ENCODE measurements at regions not wholly inside any gene's neighbourhood (a gene's known extent, or its start where the extent isn't known, plus 50 kb on each side); places are given as distances from the start of the nearest gene placed in this dataset.

- Histone ChIP-seq H2BK120ac (ENCODE audit: low read depth, low read length, poor library complexity, severe bottlenecking) (no peak overlapping the region), H2BK20ac (ENCODE audit: low read depth, low read length, poor library complexity, severe bottlenecking) (no peak overlapping the region), H3K79me2 (ENCODE audit: insufficient read depth, low read length) (no peaks in the 10 kb centered on the region), H2AK5ac (ENCODE audit: insufficient read length, low read length) (no peak overlapping the region), H2BK12ac (ENCODE audit: insufficient read length, low read depth, low read length) (no peak overlapping the region), H4K5ac (ENCODE audit: insufficient read length, low read depth, low read length) (no peak overlapping the region), H3K9me3 (ENCODE audit: control insufficient read depth, low read depth, low read length) (no peaks in the 10 kb centered on the region), H2BK5ac (ENCODE audit: insufficient read length, low read length) (no peak overlapping the region), H2BK15ac (ENCODE audit: low read depth, low read length) (no peak overlapping the region), H3K4me2 (ENCODE audit: insufficient read depth, insufficient read length, low read length) (no peak overlapping the region), H3K23ac (ENCODE audit: insufficient read length, low read depth, low read length) (no peak overlapping the region), H3K79me1 (ENCODE audit: insufficient read depth, low read depth, low read length, poor library complexity, severe bottlenecking) (no peaks in the 10 kb centered on the region), H4K8ac (replicated peaks; ENCODE audit: insufficient read length, low read depth, low read length) (no peak overlapping the region), H3K14ac (ENCODE audit: insufficient read depth, low read length) (no peak overlapping the region), H3K23me2 (ENCODE audit: insufficient read length, low read depth, low read length, poor library complexity, severe bottlenecking) (no peaks in the 10 kb centered on the region), H3K27ac (ENCODE audit: insufficient read length, low read depth, low read length) (no peak overlapping the region), H2AFZ (ENCODE audit: low read length) (no peak overlapping the region), H4K20me1 (ENCODE audit: control insufficient read depth, insufficient read depth, insufficient read length) (no peaks in the 10 kb centered on the region), H3K4me1 (ENCODE audit: insufficient read depth, low read length) (no peaks in the 10 kb centered on the region), H3T11ph (ENCODE audit: low read length) (no peak overlapping the region), H3K56ac (ENCODE audit: insufficient read length, low read depth, low read length) (no peak overlapping the region), H3K4ac (ENCODE audit: low read depth, low read length) (no peak overlapping the region), H3K27me3 (ENCODE audit: insufficient read depth, low read length) (no peaks in the 10 kb centered on the region), H4K91ac (ENCODE audit: insufficient read length, low read depth, low read length) (no peak overlapping the region), H3K9ac (ENCODE audit: extremely low read depth, insufficient read length, low read length) (no peak overlapping the region), H3K18ac (ENCODE audit: insufficient read length, low read depth, low read length) (no peak overlapping the region)
- no peak overlapping the region for H3K4me3 Mint-ChIP-seq
- peaks cover 7% of the 10 kb centered on the region for H3K27me3 Mint-ChIP-seq (ENCODE audit: low read depth)
- TF ChIP-seq, protein P1, sequence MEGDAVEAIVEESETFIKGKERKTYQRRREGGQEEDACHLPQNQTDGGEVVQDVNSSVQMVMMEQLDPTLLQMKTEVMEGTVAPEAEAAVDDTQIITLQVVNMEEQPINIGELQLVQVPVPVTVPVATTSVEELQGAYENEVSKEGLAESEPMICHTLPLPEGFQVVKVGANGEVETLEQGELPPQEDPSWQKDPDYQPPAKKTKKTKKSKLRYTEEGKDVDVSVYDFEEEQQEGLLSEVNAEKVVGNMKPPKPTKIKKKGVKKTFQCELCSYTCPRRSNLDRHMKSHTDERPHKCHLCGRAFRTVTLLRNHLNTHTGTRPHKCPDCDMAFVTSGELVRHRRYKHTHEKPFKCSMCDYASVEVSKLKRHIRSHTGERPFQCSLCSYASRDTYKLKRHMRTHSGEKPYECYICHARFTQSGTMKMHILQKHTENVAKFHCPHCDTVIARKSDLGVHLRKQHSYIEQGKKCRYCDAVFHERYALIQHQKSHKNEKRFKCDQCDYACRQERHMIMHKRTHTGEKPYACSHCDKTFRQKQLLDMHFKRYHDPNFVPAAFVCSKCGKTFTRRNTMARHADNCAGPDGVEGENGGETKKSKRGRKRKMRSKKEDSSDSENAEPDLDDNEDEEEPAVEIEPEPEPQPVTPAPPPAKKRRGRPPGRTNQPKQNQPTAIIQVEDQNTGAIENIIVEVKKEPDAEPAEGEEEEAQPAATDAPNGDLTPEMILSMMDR (conservative IDR thresholded peaks at IDR 0.05) = no peak
- no peak for DNase-seq
- H3K9me3 Mint-ChIP-seq = peaks cover 0 to 3% of the 10 kb centered on the region in 2 experiments; a peak in 2 of 5 replicates
- peaks cover 9 to 11% of the 10 kb centered on the region in 2 experiments for H3K4me1 Mint-ChIP-seq
- no peak overlapping the region for H3K27ac Mint-ChIP-seq
- H3K36me3 Mint-ChIP-seq (ENCODE audit: insufficient read depth in 1 of 3, low read depth in 3 of 3) = no peaks in the 10 kb centered on the region
These were observed 100.5 kb upstream of the ELAC2 start for GRCh38 chr17:13118311-13118710.

Data from H9 (cell line).